Non-pigmented ciliary epithelial cell (primary cell): ENCODE measurements at regions not wholly inside any gene's neighbourhood (a gene's known extent, or its start where the extent isn't known, plus 50 kb on each side); places are given as distances from the start of the nearest gene placed in this dataset.
"Not testable (repeated sequence)": the region's sequence is repeated elsewhere in the genome, so short reads cannot be mapped to it uniquely, and the experiment has no call there.

Experiments
- DNase-seq: peaks from one replicate; pipeline ENCODE4 v3.0.0-alpha.2; 2010; ENCODE audit warnings: low read depth

- no peak for DNase-seq
Observed at GRCh38 chr5:87109746-87110145, 157.9 kb upstream of the RASA1 start.

GRCh38 chr5:87110721-87111120 lies 157.0 kb upstream of the RASA1 start:
- DNase-seq: no peak

- peak; percentile 65 for DNase-seq
Observed at GRCh38 chr5:87113861-87114260, 153.8 kb upstream of the RASA1 start.

GRCh38 chr5:87114631-87115030 lies 153.1 kb upstream of the RASA1 start:
- no peak for DNase-seq

- no peak for DNase-seq
Observed at GRCh38 chr5:87115839-87116364, 151.8 kb upstream of the RASA1 start.

- DNase-seq: no peak
Observed at GRCh38 chr5:87116825-87117512, 150.7 kb upstream of the RASA1 start.

- DNase-seq: no peak
Observed at GRCh38 chr5:87119588-87119987, 148.1 kb upstream of the RASA1 start.

- DNase-seq: peak; percentile 90
Observed at GRCh38 chr5:87120518-87121303, 147.0 kb upstream of the RASA1 start.

- peak; percentile 65 for DNase-seq
Observed at GRCh38 chr5:87121304-87122150, 146.2 kb upstream of the RASA1 start.

- DNase-seq: no peak
Observed at GRCh38 chr5:87122151-87122977, 145.3 kb upstream of the RASA1 start.

- DNase-seq: no peak
Observed at GRCh38 chr5:87125766-87126165, 141.9 kb upstream of the RASA1 start.

GRCh38 chr5:87126869-87127268 lies 140.8 kb upstream of the RASA1 start:
- no peak for DNase-seq

- DNase-seq: peak; percentile 72
Observed at GRCh38 chr5:87127426-87127825, 140.3 kb upstream of the RASA1 start.

- no peak for DNase-seq
Observed at GRCh38 chr5:87127956-87128687, 139.6 kb upstream of the RASA1 start.

- no peak for DNase-seq
Observed at GRCh38 chr5:87129046-87129445, 138.6 kb upstream of the RASA1 start.

- DNase-seq: no peak
Observed at GRCh38 chr5:87132696-87133095, 135.0 kb upstream of the RASA1 start.

GRCh38 chr5:87134513-87134912 lies 133.2 kb upstream of the RASA1 start:
- not testable (repeated sequence) for DNase-seq

GRCh38 chr5:87136096-87136495 lies 131.6 kb upstream of the RASA1 start:
- no peak for DNase-seq

GRCh38 chr5:87136733-87137132 lies 130.9 kb upstream of the RASA1 start:
- DNase-seq: no peak

GRCh38 chr5:87137283-87137682 lies 130.4 kb upstream of the RASA1 start:
- DNase-seq: no peak
